RWPE1 (cell line): ENCODE measurements at regions not wholly inside any gene's neighbourhood (a gene's known extent, or its start where the extent isn't known, plus 50 kb on each side); places are given as distances from the start of the nearest gene placed in this dataset.

Experiments
- CTCF ChIA-PET: fragments of 350-600 bp; sonication (Branson Sonifier 250); formaldehyde crosslinking; extraction: SDS; loops from one replicate; lab custom pipeline; 2021; lab: Yijun Ruan, JAX
- POLR2A ChIA-PET: fragments of 400-600 bp; formaldehyde crosslinking; extraction: SDS; loops from one replicate; lab custom pipeline; 2020; ENCODE audit warnings: antibody characterized with exemption; ENCODE audit not compliant: low non-redundant PET; lab: Yijun Ruan, JAX
- DNase-seq: peaks from one replicate; pipeline ENCODE4 v3.0.0; 2012; ENCODE audit warnings: low spot score
- H3K27ac ChIP-seq: fragments of 450-650 bp; 2 replicates; pipeline ENCODE4 v1.5.1; 2017
- TF ChIP-seq, protein P1 (sequence below): fragments of 450-650 bp; conservative IDR thresholded peaks from 2 replicates; pipeline ENCODE4 v1.5.1; 2017; ENCODE audit warnings: low read depth, mild to moderate bottlenecking

DNA sequence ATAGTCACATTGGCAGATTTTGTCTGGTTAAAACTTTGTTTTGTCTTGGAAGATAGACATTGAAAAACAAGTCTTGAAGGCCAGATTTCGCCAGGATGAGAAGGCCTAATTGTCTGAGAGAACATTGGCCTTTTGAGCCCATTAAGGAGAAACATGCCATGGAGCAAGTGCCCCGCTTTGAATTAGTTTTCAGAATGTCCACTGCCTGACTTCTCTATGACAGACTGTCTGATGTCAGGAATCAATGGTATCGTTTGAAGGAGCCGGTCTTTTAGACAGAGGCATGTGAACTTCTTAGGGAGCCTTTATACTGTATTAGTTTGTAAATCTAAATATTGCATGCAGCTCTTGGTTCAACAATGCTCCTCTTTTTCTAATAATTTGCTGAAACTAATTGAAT is 155.9 kb downstream of the DLEU7 start:
- ChIA-PET CTCF (no interaction called here), POLR2A (no interaction called here)
- DNase-seq, result no peak
- H3K27ac ChIP-seq, result no peak overlapping the region
- TF ChIP-seq, protein P1, sequence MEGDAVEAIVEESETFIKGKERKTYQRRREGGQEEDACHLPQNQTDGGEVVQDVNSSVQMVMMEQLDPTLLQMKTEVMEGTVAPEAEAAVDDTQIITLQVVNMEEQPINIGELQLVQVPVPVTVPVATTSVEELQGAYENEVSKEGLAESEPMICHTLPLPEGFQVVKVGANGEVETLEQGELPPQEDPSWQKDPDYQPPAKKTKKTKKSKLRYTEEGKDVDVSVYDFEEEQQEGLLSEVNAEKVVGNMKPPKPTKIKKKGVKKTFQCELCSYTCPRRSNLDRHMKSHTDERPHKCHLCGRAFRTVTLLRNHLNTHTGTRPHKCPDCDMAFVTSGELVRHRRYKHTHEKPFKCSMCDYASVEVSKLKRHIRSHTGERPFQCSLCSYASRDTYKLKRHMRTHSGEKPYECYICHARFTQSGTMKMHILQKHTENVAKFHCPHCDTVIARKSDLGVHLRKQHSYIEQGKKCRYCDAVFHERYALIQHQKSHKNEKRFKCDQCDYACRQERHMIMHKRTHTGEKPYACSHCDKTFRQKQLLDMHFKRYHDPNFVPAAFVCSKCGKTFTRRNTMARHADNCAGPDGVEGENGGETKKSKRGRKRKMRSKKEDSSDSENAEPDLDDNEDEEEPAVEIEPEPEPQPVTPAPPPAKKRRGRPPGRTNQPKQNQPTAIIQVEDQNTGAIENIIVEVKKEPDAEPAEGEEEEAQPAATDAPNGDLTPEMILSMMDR, result no peak

DNA sequence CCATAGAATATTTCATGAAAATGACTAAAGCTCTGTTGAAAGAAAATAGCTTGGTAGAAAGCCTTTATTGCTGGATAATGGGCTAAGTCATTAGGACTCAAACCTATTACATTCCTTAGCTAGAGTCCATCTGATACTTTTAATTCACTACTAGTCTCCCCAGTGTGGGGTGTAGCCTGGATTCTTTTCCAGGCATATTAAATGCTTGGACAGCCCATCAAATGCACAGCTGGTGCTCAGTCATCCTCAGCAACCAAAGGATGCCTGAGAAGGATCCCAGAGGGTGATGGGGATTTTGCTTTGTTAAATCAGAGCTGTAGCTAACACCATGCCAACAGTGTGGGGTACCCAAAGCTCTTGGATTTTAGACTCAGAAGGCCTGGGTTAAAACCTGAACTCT is 153.5 kb downstream of the DLEU7 start:
- DNase-seq, result no peak
- ChIA-PET CTCF (no interaction called here), POLR2A (no interaction called here)
- TF ChIP-seq, protein P1, result no peak
- H3K27ac ChIP-seq, result no peak overlapping the region

DNA sequence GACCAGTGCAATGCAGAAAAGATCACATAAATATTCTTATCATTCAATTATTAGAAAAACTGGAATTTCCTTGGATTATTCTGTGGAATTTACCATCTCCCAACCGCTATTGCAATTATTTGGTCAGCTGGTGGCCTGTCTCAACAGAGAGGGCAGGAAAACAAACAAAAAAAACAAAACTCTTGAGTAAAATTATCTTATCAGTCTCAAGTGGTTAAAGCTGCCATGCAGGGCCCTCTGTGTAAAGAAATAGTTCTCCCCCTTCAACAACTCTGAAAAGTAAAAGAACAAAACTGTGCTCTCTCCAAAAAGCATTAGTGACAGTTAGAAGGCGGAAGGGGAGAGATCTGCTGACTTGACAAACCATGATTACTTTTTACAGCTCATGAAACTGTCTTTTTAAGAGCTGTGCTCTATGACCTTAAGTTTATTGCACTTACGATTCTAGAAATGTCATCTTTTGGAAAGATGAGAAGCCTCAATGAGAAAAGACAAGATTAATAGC is 152.3 kb downstream of the DLEU7 start:
- DNase-seq, result no peak
- ChIA-PET POLR2A (no interaction called here), CTCF (no interaction called here)
- no peak overlapping the region for H3K27ac ChIP-seq
- TF ChIP-seq, protein P1, result no peak

DNA sequence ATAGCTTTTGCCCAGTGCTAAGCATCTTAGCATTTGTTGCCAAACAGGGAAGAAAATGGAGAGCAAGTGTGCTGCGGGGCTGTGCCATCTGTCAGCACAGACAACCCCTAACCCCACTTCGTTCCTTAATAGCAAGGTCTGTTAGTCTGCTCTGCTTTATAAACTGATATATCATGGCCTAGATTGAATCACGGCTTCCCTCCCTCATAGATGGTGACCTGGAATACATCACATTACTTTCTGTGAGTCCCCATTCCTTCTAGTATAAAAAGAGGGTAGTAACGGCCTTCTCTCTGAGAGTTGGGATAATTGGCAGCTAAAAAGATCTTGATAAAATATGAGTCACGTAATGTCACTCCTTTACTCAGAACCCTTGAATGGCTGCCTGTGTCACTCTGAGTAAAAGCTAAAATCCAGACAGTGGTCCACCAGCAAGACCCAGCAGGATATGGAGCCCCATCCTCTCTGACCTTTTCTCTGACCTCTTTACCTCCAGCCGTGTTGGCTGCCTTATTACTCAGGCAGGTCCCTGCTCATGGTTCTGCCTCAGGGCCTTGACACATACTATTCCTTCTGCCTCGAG is 151.7 kb downstream of the DLEU7 start:
- ChIA-PET CTCF (interaction anchor here (0.6 kb wide), 1 partner anchor 174 kb away, joined by 4 read pairs; no protein-coding TSS in a partner anchor), POLR2A (no interaction called here)
- no peak overlapping the region for H3K27ac ChIP-seq
- DNase-seq, result no peak
- TF ChIP-seq, protein P1, result no peak

DNA sequence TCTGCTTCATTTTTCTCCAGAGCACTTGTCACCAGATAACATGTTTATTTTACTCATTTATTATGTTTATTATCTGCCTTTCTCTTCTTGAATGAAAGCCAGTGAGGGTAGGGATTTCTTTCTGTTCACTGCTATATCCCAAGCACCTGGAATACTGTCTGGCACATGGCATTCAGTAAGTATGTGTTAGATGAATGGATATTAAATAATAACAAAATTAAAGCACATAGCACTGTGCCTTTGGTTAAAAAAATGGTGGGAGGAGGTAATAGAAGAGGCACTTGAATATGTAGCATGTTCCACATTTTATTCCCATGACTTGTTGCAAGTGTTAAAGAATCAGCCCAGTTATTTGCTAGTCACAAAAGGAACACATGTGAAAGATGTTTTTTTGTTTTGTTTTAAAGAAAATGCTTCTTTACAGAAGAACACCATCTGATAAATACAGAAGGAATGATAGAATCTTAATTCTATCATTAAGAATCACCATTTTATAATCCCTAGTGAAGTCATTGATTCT is 151.0 kb downstream of the DLEU7 start:
- ChIA-PET CTCF (interaction anchor here (0.6 kb wide), 3 partner anchors 173 to 1010 kb away, joined by 3 to 4 read pairs (median 3); no protein-coding TSS in a partner anchor), POLR2A (no interaction called here)
- DNase-seq, result no peak
- H3K27ac ChIP-seq, result no peak overlapping the region
- TF ChIP-seq, protein P1, result no peak

DNA sequence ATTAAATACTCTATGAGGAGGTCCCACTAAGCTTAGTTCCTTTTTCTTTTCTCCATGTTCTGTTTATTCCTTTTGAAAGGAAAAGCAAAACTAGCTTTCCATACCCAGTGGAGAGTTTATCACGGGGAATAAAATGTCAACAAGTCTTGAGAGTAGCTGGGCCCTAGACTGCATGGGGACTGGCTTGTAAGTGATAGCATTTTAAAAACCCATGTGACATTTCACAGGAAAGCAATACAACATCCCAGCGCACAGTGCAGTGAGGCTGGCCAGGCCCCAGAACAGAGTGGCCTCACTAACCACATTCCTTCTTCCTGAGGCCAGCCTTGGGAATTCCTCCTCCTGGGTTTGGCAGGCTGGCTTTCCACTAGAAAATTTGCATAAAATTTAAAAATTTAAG is 149.8 kb downstream of the DLEU7 start:
- TF ChIP-seq, protein P1, result no peak
- POLR2A ChIA-PET, result no interaction called here

More for the DNA sequence above, 149.8 kb downstream of the DLEU7 start:
- CTCF ChIA-PET, result interaction anchor here (0.5 kb wide), 1 partner anchor 172 kb away, joined by 4 read pairs; no protein-coding TSS in a partner anchor
- no peak overlapping the region for H3K27ac ChIP-seq
- no peak for DNase-seq
